Skeletal muscle satellite cell (primary cell): ENCODE measurements at regions not wholly inside any gene's neighbourhood (a gene's known extent, or its start where the extent isn't known, plus 50 kb on each side); places are given as distances from the start of the nearest gene placed in this dataset.

Source experiments
- H3K27me3 ChIP-seq: 2 replicates; pipeline ENCODE4 v1.7.0; 2013; ENCODE audit warnings: low read length; ENCODE audit not compliant: control insufficient read depth, insufficient read depth
- H3K36me3 ChIP-seq: 2 replicates; pipeline ENCODE4 v1.7.0; 2013; ENCODE audit warnings: mild to moderate bottlenecking, control low read depth, low read length; ENCODE audit not compliant: insufficient read depth
- H3K4me1 ChIP-seq: 2 replicates; pipeline ENCODE4 v1.7.0; 2013; ENCODE audit warnings: low read length; ENCODE audit not compliant: control insufficient read depth, insufficient read depth
- H3K4me2 ChIP-seq: 2 replicates; pipeline ENCODE4 v1.7.0; 2013; ENCODE audit warnings: mild to moderate bottlenecking, low read length
- H3K4me3 ChIP-seq: 2 replicates; pipeline ENCODE4 v1.7.0; 2013; ENCODE audit warnings: low read length
- H3K9ac ChIP-seq: 2 replicates; pipeline ENCODE4 v1.7.0; 2013; ENCODE audit warnings: mild to moderate bottlenecking, low read depth, low read length, moderate library complexity
- H3K9me3 ChIP-seq: replicated peaks from 2 replicates; pipeline ENCODE4 v1.7.0; 2013; ENCODE audit warnings: mild to moderate bottlenecking, control low read depth, low read length

GRCh38 chr17:56648321-56648720 lies 54.8 kb downstream of the NOG start:
- Histone ChIP-seq H3K9ac (no peak overlapping the region), H3K9me3 (no peaks in the 10 kb centered on the region), H3K4me1 (no peaks in the 10 kb centered on the region), H3K4me2 (no peak overlapping the region), H3K4me3 (no peak overlapping the region), H3K36me3 (no peaks in the 10 kb centered on the region), H3K27me3 (peaks cover 3% of the 10 kb centered on the region)

- H3K4me1 ChIP-seq, result no peaks in the 10 kb centered on the region
- no peaks in the 10 kb centered on the region for H3K36me3 ChIP-seq
- no peak overlapping the region for H3K9ac ChIP-seq
- no peaks in the 10 kb centered on the region for H3K9me3 ChIP-seq
- H3K27me3 ChIP-seq, result peaks cover 3% of the 10 kb centered on the region
- no peak overlapping the region for H3K4me2 ChIP-seq
- H3K4me3 ChIP-seq, result no peak overlapping the region
These were observed 55.3 kb downstream of the NOG start for GRCh38 chr17:56648806-56649205.

GRCh38 chr17:56652628-56653027 lies 59.1 kb downstream of the NOG start:
- no peak overlapping the region for H3K4me3 ChIP-seq
- H3K4me1 ChIP-seq, result no peaks in the 10 kb centered on the region
- H3K36me3 ChIP-seq, result no peaks in the 10 kb centered on the region
- H3K9me3 ChIP-seq, result no peaks in the 10 kb centered on the region
- peaks cover 3% of the 10 kb centered on the region for H3K27me3 ChIP-seq
- H3K4me2 ChIP-seq, result no peak overlapping the region
- no peak overlapping the region for H3K9ac ChIP-seq

GRCh38 chr17:56653877-56654276 lies 60.4 kb downstream of the NOG start:
- Histone ChIP-seq H3K4me3 (no peak overlapping the region), H3K27me3 (no peaks in the 10 kb centered on the region), H3K4me1 (no peaks in the 10 kb centered on the region)

GRCh38 chr17:56656701-56657327 lies 63.3 kb downstream of the NOG start:
- Histone ChIP-seq H3K4me3 (no peak overlapping the region), H3K4me2 (no peak overlapping the region), H3K27me3 (no peaks in the 10 kb centered on the region), H3K9ac (no peak overlapping the region), H3K9me3 (no peaks in the 10 kb centered on the region), H3K4me1 (no peaks in the 10 kb centered on the region), H3K36me3 (no peaks in the 10 kb centered on the region)

More at GRCh38 chr17:56653877-56654276, 60.4 kb downstream of the NOG start:
- no peaks in the 10 kb centered on the region for H3K36me3 ChIP-seq
- H3K4me2 ChIP-seq, result no peak overlapping the region
- H3K9ac ChIP-seq, result no peak overlapping the region
- no peaks in the 10 kb centered on the region for H3K9me3 ChIP-seq

GRCh38 chr17:56658648-56659047 lies 65.1 kb downstream of the NOG start:
- H3K27me3 ChIP-seq, result no peaks in the 10 kb centered on the region
- H3K4me1 ChIP-seq, result no peaks in the 10 kb centered on the region
- no peaks in the 10 kb centered on the region for H3K36me3 ChIP-seq
- H3K9ac ChIP-seq, result no peak overlapping the region
- no peak overlapping the region for H3K4me2 ChIP-seq
- H3K4me3 ChIP-seq, result no peak overlapping the region
- no peaks in the 10 kb centered on the region for H3K9me3 ChIP-seq

GRCh38 chr17:56659622-56660021 lies 66.1 kb downstream of the NOG start:
- Histone ChIP-seq H3K4me2 (no peak overlapping the region), H3K4me3 (no peak overlapping the region), H3K9me3 (no peaks in the 10 kb centered on the region), H3K36me3 (no peaks in the 10 kb centered on the region), H3K4me1 (no peaks in the 10 kb centered on the region), H3K9ac (no peak overlapping the region), H3K27me3 (no peaks in the 10 kb centered on the region)

- H3K4me2 ChIP-seq, result no peak overlapping the region
- no peak overlapping the region for H3K4me3 ChIP-seq
- no peaks in the 10 kb centered on the region for H3K9me3 ChIP-seq
- peaks cover 12% of the 10 kb centered on the region for H3K27me3 ChIP-seq
- H3K4me1 ChIP-seq, result no peaks in the 10 kb centered on the region
- H3K36me3 ChIP-seq, result no peaks in the 10 kb centered on the region
- no peak overlapping the region for H3K9ac ChIP-seq
These were observed 68.4 kb downstream of the NOG start for GRCh38 chr17:56661906-56662305.

- Histone ChIP-seq H3K36me3 (no peaks in the 10 kb centered on the region), H3K27me3 (peaks cover 12% of the 10 kb centered on the region), H3K4me3 (no peak overlapping the region), H3K4me2 (no peak overlapping the region), H3K9ac (no peak overlapping the region), H3K9me3 (no peaks in the 10 kb centered on the region), H3K4me1 (no peaks in the 10 kb centered on the region)
These were observed 72.4 kb downstream of the NOG start for GRCh38 chr17:56665864-56666263.

- peaks cover 12% of the 10 kb centered on the region for H3K27me3 ChIP-seq
- no peaks in the 10 kb centered on the region for H3K36me3 ChIP-seq
- H3K4me1 ChIP-seq, result no peaks in the 10 kb centered on the region
- no peak overlapping the region for H3K4me2 ChIP-seq
- H3K4me3 ChIP-seq, result no peak overlapping the region
- no peaks in the 10 kb centered on the region for H3K9me3 ChIP-seq
- no peak overlapping the region for H3K9ac ChIP-seq
These were observed 74.5 kb downstream of the NOG start for GRCh38 chr17:56667925-56668458.

- H3K9me3 ChIP-seq, result no peaks in the 10 kb centered on the region
- no peaks in the 10 kb centered on the region for H3K4me1 ChIP-seq
- H3K9ac ChIP-seq, result no peak overlapping the region
- no peak overlapping the region for H3K4me3 ChIP-seq
- no peak overlapping the region for H3K4me2 ChIP-seq
- H3K27me3 ChIP-seq, result peaks cover 9% of the 10 kb centered on the region
- no peaks in the 10 kb centered on the region for H3K36me3 ChIP-seq
These were observed 78.7 kb downstream of the NOG start for GRCh38 chr17:56672195-56672594.

- no peak overlapping the region for H3K9ac ChIP-seq
- no peak overlapping the region for H3K4me3 ChIP-seq
- no peaks in the 10 kb centered on the region for H3K9me3 ChIP-seq
- no peaks in the 10 kb centered on the region for H3K36me3 ChIP-seq
- peaks cover 8% of the 10 kb centered on the region for H3K4me1 ChIP-seq
- peaks cover 19% of the 10 kb centered on the region for H3K27me3 ChIP-seq
- H3K4me2 ChIP-seq, result no peak overlapping the region
These were observed 81.0 kb downstream of the NOG start for GRCh38 chr17:56674401-56674925.
